ENCODE measurements at regions not wholly inside any gene's neighbourhood (a gene's known extent, or its start where the extent isn't known, plus 50 kb on each side); places are given as distances from the start of the nearest gene placed in this dataset.

- TF ChIP-seq, protein P1, sequence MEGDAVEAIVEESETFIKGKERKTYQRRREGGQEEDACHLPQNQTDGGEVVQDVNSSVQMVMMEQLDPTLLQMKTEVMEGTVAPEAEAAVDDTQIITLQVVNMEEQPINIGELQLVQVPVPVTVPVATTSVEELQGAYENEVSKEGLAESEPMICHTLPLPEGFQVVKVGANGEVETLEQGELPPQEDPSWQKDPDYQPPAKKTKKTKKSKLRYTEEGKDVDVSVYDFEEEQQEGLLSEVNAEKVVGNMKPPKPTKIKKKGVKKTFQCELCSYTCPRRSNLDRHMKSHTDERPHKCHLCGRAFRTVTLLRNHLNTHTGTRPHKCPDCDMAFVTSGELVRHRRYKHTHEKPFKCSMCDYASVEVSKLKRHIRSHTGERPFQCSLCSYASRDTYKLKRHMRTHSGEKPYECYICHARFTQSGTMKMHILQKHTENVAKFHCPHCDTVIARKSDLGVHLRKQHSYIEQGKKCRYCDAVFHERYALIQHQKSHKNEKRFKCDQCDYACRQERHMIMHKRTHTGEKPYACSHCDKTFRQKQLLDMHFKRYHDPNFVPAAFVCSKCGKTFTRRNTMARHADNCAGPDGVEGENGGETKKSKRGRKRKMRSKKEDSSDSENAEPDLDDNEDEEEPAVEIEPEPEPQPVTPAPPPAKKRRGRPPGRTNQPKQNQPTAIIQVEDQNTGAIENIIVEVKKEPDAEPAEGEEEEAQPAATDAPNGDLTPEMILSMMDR (IDR thresholded peaks at IDR 0.05; ENCODE audit: low read depth, low read length), result no peak
- TF ChIP-seq POLR2A (IDR thresholded peaks at IDR 0.05; ENCODE audit: extremely low read depth, insufficient read length), result no peak
- TF ChIP-seq, protein P2, sequence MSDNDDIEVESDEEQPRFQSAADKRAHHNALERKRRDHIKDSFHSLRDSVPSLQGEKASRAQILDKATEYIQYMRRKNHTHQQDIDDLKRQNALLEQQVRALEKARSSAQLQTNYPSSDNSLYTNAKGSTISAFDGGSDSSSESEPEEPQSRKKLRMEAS (IDR thresholded peaks at IDR 0.05; ENCODE audit: low read depth, low read length), result no peak
These were observed 2285.8 kb downstream of the TP53TG3F start for GRCh38 chr16:35745191-35745590.

Data from NB4 (cell line).